Astrocyte of the spinal cord (primary cell): ENCODE measurements at regions not wholly inside any gene's neighbourhood (a gene's known extent, or its start where the extent isn't known, plus 50 kb on each side); places are given as distances from the start of the nearest gene placed in this dataset.
A peak's percentile ranks its signal among the peaks of the same experiment; 100 is the strongest.

ENCODE experiments used
- DNase-seq: peaks from one replicate; pipeline ENCODE4 v3.0.0; 2011; ENCODE audit warnings: low read depth, low spot score
- H3K4me3 ChIP-seq: 2 replicates; pipeline ENCODE4 v1.5.1; 2011; ENCODE audit warnings: low read depth, mild to moderate bottlenecking, low read length, moderate library complexity
- CTCF ChIP-seq: IDR thresholded peaks from 2 replicates; pipeline ENCODE4 v1.5.1; 2012; ENCODE audit warnings: low read depth, mild to moderate bottlenecking, low read length, inconsistent platforms
- in situ Hi-C: cut with HindIII; loops from 2 replicates; pipeline ENCODE4 v1.10.0; 2017; ENCODE audit warnings: low sequenced_read_pairs

DNA sequence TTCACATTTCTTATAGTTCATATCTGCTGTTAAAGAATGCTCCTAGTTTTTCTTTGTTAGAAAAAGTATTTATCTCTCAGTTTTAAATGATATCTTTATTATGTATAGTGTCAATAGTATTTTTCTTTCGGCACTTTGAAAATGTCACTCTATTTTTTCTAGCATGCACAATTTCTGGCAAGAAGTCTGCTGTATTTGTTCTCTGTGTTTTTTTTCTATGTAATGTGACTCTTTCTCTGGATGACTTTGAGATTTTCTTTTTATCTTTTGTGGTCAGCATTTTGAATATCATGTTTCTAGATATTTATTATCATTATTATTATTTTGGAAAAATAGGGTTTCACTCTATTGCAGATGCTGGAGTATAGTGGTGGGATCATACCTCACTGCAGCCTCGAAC, 285.2 kb downstream of the PTGER3 start:
- no peak for DNase-seq
- no peak overlapping the region for H3K4me3 ChIP-seq
- no peak for TF ChIP-seq CTCF
- in situ Hi-C loops = no loop called here

- in situ Hi-C loops = no loop called here
- DNase-seq = peak; percentile 8
- no peak overlapping the region for H3K4me3 ChIP-seq
- no peak for TF ChIP-seq CTCF
These were observed 282.9 kb downstream of the PTGER3 start for GRCh38 chr1:70764747-70765146.

- in situ Hi-C loops = no loop called here
- no peak for TF ChIP-seq CTCF
- DNase-seq = peak; percentile 13
- no peak overlapping the region for H3K4me3 ChIP-seq
These were observed 280.2 kb downstream of the PTGER3 start for GRCh38 chr1:70767377-70767776.

DNA sequence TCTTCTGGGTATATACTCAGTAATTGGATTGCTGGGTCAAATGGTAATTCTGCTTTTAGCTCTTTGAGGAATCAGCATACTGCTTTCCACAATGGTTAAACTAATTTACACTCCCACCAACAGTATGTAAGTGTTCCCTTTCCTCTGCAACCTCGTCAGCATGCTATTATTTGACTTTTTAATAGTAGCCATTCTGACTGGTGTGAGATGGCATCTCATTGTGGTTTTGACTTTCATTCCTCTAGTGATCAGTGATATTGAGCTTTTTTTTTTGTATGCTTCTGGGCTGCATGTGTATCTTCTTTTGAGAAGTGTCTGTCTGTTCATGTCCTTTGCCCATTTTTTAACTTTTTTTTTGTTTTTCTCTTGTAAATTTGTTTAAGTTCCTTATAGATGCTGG, 279.4 kb downstream of the PTGER3 start:
- no peak for DNase-seq
- no peak overlapping the region for H3K4me3 ChIP-seq
- TF ChIP-seq CTCF = no peak
- in situ Hi-C loops = no loop called here

- TF ChIP-seq CTCF = no peak
- DNase-seq = no peak
- no peak overlapping the region for H3K4me3 ChIP-seq
- in situ Hi-C loops = no loop called here
These were observed 269.4 kb downstream of the PTGER3 start for GRCh38 chr1:70778056-70778762.

- H3K4me3 ChIP-seq = no peak overlapping the region
- no peak for DNase-seq
- in situ Hi-C loops = no loop called here
- no peak for TF ChIP-seq CTCF
These were observed 268.7 kb downstream of the PTGER3 start for GRCh38 chr1:70778934-70779333.
